ENCODE measurements at regions not wholly inside any gene's neighbourhood (a gene's known extent, or its start where the extent isn't known, plus 50 kb on each side); places are given as distances from the start of the nearest gene placed in this dataset.
"Not testable (repeated sequence)": the region's sequence is repeated elsewhere in the genome, so short reads cannot be mapped to it uniquely, and the experiment has no call there.

DNA sequence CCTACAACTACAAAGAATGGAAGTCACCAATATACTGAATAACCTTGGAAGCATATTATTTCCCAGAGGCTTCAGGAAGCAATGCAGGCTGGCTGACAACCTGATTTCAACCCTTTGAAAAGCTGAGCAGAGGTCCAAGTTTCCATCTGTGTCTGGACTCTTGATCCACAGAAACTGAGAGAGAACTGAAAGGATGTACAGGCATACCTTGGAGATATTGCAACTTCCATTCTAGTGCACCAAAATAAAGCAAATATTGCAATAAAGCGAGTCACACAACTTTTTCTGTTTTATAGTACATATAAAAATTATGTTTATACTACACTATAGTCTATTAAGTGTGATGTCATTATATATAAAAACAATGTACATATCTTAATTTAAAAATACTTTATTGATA, 85.3 kb downstream of the TYW3 start:
- DNase-seq (ENCODE audit: low spot score), result no peak

- no peak for DNase-seq (ENCODE audit: low spot score)
Measured at GRCh38 chr1:74818661-74819456, 85.9 kb downstream of the TYW3 start.

DNA sequence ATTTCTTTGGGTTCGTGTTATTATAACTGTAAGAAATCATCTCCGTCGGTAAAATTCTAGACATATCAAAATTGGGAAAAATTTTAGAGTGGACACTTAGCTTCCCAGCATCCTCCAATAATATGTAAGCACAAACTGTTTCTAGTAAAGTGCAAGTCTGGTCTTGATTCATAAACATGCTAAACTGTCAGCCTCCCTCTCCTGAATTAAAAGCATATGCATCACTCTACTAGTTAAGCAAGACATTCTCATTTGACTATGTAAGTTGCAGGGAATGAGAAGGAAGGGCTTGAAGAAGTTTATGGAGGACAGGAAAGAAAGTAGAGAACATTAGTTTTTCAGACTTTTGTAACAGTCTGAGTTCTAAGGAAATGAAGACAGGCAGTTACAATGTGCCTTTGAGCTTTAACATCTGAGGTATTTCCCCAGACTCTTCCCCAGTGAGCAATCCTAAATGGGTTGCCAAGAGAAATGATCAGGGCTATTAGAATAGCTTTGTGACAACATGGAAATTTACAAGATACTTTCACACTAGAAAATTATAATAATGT, 90.0 kb downstream of the TYW3 start:
- DNase-seq (ENCODE audit: low spot score), result no peak

DNA sequence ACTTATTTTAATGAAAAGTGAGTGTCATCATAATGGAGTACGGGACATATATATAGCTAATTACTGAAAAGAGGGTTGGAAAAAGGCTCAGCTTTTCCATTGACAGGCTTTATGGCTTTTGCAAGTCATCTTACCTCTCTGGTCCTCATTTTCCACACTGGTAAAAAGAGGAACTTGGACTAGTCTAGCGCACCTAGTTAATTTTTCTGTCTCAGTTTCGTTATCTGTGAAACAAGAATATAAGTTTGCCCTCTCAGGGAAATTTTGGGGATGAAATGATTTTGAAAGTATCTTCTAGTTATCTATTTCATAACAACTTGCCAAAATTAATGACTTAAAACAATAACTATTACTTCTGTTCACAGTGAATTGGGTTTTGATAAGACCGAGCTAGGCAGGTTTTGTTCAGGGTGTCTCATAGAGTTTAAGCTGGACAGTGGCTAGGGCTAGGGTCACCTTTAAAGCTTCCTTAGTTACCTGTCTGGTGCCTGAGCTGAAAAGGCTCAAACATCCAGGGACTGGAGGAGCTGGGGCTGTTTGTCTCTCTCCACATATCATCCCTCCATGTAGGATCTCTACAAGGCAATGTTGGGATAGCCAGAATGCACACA, 91.7 kb downstream of the TYW3 start:
- no peak for DNase-seq (ENCODE audit: low spot score)

GRCh38 chr1:74830766-74831165, 97.8 kb downstream of the TYW3 start:
- DNase-seq (ENCODE audit: low spot score), result no peak

GRCh38 chr1:74834261-74834660, 101.3 kb downstream of the TYW3 start:
- no peak for DNase-seq (ENCODE audit: low spot score)

DNA sequence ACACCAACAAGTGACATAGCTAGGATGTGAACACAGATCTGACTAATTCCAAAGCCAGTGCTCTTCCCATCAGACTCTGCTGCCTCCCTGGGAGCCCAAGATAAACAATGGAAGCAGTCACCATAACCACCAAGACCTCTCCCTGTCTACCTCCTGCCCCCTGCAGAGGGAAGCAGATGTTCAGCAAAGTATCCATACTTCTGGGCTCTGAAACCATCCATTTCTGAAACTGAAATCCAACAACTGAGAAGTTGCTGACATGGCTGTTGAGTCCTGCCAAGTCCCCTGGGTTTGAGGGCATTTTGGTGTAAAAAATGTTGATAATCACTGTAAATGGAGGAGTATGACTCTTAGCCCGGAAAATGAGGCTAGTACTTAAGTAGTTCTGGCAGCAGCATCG, 102.1 kb downstream of the TYW3 start:
- no peak for DNase-seq (ENCODE audit: low spot score)

DNA sequence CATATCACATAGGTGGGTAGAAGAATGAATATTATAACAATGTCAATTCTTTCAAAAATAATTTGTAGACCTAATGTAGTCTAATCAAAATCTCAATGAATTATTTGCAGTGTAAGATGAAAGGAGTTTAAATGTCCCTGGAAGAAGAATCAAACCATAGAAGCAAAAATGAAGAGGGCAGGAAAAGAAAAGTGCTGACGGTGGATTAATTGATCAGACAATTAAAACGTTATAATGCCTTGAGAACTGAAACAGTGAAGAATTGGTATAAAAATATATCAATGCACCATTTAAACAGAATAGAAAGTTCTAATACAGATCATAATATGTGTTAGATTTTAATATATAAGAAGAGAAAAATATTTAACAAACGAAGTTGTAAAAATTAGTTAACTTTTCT, 109.8 kb downstream of the TYW3 start:
- no peak for DNase-seq (ENCODE audit: low spot score)

DNA sequence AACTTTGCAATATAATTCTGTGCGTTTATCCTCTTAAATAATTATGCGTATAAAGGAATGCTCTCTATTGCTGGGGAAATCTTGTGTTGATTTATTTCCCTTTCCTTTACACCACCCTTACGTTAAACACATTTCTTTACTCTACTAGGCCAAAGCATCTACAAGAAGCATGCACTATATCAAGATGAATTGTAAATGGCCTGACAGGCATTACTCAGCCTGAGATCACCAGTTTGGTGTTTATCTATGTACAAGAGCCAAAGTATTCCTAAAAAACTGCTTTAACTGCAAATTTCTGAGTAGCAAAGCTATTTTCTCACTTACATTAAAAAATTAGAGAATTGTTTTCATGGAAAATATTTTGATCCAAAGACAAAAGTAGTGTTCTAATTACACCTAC, 114.8 kb downstream of the TYW3 start:
- no peak for DNase-seq (ENCODE audit: low spot score)

GRCh38 chr1:74853756-74854155, 120.8 kb downstream of the TYW3 start:
- no peak for DNase-seq (ENCODE audit: low spot score)

DNA sequence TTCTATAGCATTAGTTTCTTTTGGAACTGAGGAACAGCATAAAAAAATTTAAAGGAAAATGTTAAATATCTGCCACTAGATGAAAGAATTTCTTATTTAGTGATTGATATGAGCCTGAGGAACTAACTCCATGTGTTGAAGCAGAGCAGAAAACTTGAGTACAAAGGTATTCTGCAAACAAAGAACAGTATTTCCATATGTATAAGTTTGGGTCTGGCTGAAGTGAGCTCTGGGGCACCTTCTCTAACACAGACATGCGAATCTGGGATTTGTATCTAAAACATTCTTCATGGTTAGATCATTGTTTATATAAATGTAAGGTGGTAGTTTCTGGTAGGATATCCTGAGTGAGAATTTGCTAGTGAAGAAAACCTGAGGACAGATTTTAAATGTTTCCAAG, 123.2 kb downstream of the TYW3 start:
- DNase-seq (ENCODE audit: low spot score), result no peak

DNA sequence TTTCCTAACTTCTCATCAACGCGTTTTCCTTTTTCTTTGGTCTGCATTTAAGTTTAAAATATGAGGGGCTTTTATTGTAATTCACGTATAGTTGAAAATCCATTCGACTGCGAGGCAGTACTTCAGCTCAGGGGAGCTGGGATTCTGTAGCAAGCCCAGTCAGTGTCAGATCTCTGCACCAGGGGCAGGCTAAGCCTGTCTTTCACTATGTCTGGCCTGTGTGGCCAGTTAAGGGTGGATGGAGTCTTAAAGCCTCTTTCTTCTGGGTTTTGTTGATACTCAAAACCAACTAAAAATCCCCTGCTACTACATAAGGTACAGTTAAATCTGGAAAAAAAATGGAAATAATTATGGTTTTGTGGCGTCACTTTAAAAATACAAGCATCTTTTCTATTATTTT, 124.7 kb downstream of the TYW3 start:
- DNase-seq (ENCODE audit: low spot score), result no peak

- DNase-seq (ENCODE audit: low spot score), result no peak
Measured at GRCh38 chr1:74858136-74858535, 125.2 kb downstream of the TYW3 start.

DNA sequence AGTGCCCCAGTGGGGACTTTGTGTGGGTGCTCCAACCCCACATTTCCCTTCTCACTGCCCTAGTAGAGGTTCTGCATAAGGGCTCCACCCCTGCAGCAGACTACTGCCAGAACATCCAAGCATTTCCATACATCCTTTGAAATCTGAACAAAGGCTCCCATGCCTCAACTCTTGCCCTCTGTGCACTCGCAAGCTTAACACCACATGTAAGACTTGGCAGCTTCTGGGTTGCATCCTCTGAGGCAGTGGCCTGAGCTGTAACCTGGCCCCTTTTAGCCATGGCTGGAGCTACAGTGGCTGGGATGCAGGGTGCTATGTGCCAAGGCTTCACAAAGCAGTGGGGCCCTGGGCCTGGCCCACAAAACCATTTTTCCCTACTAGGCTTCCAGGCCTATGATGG, 128.9 kb downstream of the TYW3 start:
- DNase-seq (ENCODE audit: low spot score), result no peak

DNA sequence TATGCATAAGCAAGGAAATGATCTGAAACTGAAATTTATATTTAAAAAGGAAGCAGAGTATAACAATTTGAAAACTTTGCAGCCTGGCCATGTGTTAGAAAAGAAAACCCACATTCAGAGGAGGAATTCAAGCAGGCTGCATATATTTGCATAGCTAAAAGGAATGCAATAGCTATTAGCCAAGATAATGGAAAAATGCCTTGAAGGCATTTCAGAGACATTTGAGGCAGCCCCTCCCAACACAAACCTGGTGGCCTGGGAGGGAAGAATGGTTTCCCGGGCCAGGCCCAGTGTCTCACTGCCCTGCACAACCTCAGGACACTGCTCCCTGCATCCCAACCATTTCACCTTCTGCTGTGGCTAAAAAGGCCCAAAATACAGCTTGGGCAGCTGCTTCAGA, 136.8 kb downstream of the TYW3 start:
- DNase-seq (ENCODE audit: low spot score), result no peak

GRCh38 chr1:74877366-74877765, 144.4 kb downstream of the TYW3 start:
- DNase-seq (ENCODE audit: low spot score), result not testable (repeated sequence)

DNA sequence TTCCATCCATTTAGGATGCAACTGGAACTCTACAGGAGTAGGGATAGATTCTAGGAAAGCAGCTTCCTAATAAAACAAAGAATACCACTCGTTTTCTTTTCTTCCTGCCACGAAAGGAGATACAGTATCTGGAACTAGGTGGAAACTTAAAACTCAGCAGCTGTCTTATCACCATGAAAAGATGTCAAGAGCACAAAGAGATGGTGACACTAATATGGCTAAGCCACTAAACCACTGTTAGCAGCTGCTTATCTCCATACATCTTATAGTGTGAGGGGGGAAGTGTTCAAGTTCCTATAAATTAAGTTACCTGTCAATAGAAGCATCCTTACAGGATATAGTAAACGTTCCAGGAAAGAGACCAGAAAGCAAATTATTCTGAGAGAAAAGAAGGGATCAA, 162.5 kb downstream of the TYW3 start:
- DNase-seq (ENCODE audit: low spot score), result no peak

DNA sequence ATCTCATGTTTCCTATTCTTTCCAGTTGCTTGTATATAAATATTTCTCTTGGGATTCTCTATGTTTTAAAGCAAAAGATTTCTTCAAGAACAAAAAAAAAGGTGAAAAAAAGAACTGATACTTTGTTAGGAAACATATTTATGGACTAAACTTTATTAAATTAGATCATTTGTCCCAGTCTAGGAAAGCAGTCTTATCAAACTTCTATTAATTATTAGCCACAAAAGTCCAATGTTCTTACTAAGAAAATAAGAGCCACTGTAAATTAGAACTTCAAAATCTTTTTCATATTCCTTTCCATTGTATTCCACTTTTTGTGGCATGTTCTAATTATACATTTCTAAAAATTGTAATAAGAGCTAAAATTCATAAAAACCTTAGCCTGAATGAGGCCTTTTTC, 175.2 kb downstream of the TYW3 start:
- no peak for DNase-seq (ENCODE audit: low spot score)

GRCh38 chr1:74908797-74909196, 175.8 kb downstream of the TYW3 start:
- no peak for DNase-seq (ENCODE audit: low spot score)

DNA sequence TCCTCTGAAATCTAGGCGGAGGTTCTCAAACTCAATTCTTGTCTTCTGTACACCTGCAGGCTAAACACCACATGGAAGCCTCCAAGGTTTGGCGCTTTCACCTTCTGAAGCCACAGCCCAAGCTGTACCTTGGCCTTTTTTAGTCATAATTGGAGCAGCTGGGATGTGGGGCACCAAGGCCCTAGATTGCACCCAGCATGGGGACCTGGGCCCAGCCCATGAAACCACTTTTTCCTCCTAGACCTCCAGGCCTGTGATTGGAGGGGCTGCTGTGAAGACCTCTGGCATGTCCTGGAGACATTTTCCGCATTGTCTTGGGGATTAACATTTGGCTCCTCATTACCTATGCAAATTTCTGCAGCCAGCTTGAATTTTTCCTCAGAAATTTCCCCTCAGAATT, 181.0 kb downstream of the TYW3 start:
- no peak for DNase-seq (ENCODE audit: low spot score)

DNA sequence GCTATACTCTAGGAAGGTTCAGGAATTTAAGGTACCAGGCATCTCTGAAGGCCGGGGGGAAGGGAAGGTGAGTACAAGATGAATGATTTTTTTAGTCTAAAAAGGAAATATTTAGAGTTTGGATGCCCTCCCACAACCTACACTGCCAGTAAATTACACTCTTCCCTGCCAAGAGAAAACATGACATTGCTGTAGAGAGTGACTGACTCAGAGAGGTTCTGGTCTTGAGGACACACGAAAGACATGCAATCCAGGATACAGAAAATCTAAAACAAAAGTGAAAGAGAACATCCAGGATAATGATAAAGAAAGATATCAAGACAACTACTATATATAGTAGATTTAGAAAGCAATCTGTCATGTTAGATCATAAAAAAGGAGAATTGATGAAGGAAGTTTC, 200.5 kb downstream of the TYW3 start:
- no peak for DNase-seq (ENCODE audit: low spot score)

DNA sequence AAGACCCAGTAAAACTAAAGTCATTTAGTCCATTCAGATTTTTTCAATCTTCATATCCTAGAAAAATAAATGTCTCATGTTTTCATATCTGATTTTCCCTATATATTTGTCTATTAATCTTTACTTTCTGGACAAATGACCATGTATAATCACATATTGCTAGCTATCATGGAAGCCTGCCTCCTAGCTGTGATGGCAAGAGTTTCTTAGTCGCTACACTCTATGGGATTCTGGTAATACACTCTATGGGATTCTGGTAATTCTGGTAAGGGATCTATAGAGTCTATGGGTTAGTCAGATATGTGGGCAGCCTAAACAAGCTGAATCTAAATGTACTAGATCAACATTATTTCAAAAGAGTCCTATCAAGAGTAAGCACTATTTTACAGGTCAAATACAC, 198.7 kb upstream of the LHX8 start:
- no peak for DNase-seq (ENCODE audit: low spot score)

DNA sequence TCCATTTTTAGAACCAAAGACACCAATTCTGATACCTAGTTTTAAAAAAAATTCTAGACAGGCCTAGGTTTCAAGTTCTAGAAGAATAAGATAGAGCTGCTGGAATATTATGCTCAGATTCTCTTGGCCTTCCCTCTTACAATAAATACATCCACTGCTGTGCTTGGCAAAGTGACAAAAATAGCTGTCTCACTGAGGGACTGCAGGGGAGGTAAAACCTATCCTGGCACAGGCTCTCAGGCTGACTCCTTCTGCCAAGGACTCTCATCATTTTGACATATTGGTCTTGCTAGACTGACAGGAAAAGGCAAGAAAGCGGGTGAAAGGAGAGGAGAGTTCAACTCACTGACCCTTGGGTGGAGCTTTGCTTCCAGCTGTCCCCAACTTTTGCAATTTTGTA, 197.0 kb upstream of the LHX8 start:
- DNase-seq (ENCODE audit: low spot score), result no peak

GRCh38 chr1:74943046-74943445, 191.1 kb upstream of the LHX8 start:
- DNase-seq (ENCODE audit: low spot score), result peak; percentile 67

Measured in COLO829 (cell line).